HG03378 (cell line): ENCODE measurements at regions not wholly inside any gene's neighbourhood (a gene's known extent, or its start where the extent isn't known, plus 50 kb on each side); places are given as distances from the start of the nearest gene placed in this dataset.
"Not testable (repeated sequence)": the region's sequence is repeated elsewhere in the genome, so short reads cannot be mapped to it uniquely, and the experiment has no call there.

ENCODE experiments used
- ATAC-seq: cut with Tn5 transposase; IDR thresholded peaks from one replicate; pipeline ENCODE4 v1.9.1; 2021; ENCODE audit warnings: mild to moderate bottlenecking, moderate library complexity; ENCODE audit not compliant: unreplicated experiment

DNA sequence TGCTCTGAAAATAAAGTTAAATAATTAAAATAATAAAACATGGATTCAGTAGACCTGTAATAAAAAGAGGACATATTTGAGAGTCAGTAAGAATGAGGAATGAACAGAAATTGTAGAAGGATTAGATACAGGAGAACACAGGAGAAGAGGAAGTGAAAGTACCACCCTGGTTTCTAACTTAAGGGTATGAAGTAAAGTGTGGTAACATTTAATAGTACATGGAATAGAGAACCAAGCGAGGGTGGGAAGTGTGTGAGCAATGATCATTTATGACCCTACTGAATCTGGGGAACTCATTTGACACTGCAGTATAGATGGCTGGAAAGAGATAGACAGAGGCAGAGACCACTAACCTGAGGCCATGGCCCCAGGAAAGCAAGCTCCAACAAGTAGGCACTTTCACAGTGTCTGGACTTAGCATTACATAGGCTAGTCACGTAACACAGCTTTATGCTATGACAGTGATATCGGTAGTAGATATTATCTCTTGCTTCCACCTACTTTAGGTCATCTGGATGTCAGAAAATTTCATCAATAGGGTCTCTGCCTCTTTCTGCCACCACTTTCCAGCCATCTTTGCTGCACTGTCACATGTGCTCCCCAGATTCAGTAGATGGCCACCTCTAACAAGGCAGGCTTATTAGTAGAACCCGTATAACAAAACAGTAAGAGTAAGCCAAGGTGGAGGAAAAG lies 633.9 kb upstream of the MIR17HG start:
- ATAC-seq = no peak

DNA sequence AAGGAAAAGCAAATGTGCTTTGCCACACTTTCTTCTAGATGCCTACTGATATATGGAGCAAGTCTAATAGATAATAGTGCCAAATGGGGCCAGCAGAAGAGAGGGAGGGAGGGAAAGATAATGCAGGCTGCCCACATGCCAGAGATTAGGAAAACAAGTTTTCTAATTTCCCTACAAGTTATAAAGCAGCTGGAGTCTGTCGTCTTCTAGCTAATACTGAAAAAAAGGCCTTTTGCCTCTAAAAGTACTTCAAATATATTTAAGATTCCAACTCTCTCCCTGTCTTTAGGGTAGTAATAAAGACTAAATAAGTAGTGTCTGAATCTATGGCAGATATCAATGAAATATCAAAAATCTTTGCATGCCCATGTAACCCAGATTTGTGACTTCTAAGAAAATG lies 632.0 kb upstream of the MIR17HG start:
- ATAC-seq = no peak

- ATAC-seq = no peak
Observed at GRCh38 chr13:90717451-90717936, 630.0 kb upstream of the MIR17HG start.

DNA sequence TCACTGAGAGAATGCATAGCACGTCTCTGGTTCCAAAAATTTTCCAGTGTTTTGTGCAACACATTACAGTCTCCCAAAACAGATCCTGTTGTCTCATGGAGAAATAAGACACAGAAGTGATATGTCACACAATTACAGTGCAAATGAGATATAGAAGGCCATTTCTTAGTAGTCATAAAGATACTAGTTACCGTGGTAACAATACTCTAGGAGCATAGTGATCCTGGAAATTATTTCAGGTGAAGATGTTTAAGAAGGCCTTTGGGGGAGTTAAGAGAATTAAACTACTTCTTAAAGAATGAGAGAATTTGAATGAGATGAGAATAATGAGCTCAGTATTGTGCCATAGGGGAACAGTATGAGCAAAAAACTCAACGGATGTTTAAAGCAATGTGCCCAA lies 628.0 kb upstream of the MIR17HG start:
- no peak for ATAC-seq

DNA sequence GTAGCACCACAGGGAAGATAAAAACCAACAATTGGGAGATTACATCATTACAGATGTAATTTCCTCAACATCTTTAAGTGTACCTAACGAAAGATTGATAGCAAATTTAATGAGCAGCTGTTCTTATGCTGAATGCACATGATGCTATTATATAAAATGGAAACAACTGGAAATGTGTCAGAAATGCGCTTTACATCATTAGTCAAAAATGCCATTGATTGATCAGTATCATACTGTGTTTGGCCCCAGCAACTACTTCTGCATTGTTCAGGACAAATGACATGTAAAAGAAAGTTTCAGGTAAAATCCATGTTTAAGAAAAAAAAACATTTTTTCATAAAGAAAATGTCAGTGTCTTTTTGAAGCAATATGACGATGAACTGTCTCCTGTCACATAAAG lies 625.5 kb upstream of the MIR17HG start:
- ATAC-seq = no peak

DNA sequence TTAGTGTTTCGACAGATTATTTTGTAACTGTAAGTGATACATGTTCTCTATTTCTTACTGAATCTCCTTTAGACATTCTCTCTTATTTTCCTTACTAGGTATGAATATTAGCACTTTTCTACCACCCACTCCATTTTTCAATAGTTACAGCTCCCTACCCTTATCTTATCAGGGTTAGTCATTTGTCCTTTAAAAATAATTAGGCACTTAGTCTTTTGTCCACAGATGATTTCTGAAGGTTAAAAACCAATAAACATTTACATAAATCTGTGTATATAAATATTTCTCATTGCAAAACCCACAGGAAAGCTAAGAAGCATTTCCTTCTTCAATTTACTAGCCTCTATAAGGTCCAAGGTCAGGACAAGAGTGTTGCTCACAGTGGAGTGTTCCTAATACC lies 624.1 kb upstream of the MIR17HG start:
- ATAC-seq = no peak

GRCh38 chr13:90726375-90726774 lies 621.1 kb upstream of the MIR17HG start:
- ATAC-seq = no peak

DNA sequence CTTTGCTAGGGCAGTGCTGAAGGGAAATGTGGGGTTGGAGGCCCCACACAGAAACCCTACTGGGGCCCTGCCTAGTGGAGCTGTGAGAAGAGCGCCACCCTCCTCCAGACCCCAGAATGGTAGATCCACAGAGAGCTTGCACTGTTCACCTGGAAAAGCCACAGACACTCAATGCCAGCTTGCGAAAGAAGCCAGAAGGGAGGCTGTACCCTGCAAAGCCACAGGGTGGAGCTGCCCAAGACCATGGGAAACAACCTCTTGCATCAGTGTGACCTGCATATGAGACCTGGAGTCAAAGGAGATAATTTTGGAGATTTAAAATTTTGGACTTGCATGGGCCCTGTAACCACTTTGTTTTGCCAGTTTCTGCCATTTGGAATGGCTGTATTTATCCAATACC lies 615.4 kb upstream of the MIR17HG start:
- no peak for ATAC-seq

DNA sequence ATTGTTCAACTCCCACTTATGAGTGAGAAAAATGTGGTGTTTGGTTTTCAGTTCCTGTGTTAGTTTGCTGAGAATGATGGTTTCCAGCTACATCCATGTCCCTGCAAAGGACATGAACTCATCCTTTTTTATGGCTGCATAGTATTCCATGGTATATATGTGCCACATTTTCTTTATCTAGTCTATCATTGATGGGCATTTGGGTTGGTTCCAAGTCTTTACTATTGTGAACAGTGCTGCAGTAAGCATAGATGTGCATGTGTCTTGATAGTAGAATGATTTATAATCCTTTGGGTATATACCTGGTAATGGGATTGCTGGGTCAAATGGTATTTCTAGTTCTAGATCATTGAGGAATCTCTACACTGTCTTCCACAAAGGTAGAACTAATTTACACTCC lies 613.0 kb upstream of the MIR17HG start:
- not testable (repeated sequence) for ATAC-seq

DNA sequence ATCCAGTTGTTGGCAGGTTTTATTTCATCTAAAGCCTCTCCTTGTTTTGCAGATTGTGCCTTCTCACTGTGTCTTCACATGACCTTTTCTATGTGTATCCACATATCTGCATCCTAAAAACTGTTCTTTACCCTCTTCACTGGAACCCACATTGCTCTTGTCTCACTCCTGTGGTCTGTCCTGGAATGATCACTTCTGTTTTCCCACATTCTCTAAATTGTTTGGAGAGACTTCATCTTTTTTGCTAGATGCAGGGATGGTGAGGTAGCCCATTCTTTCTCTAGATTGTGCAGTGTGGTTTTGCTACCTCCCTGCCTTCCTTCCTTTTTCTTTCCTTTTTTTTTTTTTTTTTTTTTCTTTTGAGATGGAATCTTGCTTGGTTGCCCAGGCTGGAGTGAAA lies 608.6 kb upstream of the MIR17HG start:
- ATAC-seq = no peak

GRCh38 chr13:90740099-90740498 lies 607.4 kb upstream of the MIR17HG start:
- no peak for ATAC-seq

- ATAC-seq = no peak
Observed at GRCh38 chr13:90742381-90742780, 605.1 kb upstream of the MIR17HG start.

DNA sequence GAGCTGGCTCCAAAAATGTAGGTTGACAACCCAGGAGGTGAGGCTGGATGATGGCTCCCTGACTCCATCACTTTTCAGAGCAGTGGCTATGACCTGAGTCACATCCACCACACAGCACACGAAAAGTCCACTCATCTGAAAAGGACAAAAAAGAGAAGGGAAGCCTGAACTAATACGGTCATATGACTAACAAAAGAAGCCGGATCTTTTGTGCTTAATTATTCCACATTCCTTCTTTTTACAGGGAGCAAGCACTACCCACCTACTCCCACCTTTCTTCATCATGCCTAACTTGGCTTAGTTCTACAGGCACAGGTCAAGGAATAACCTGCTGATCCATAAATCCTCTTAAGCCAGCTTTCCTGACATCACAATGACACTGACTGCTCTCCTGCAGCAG lies 601.3 kb upstream of the MIR17HG start:
- ATAC-seq = no peak

DNA sequence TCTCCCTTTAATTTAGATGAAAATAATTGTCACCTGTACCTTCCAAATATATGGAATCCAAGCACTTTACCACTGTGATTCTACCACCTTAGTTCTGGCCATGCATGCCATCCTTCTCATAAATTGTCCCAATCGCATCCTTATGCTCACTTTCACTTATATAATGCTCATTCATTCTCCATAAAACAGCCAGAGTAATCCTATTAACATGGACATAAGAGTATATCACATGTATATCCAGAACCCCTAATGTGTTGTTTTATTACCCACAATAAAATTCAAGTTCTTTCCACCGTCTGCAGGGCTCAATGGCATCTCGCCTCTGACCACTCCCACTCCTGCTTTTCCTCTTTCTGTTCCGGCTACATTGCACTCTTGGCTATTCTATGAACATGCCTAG lies 597.5 kb upstream of the MIR17HG start:
- ATAC-seq = no peak

DNA sequence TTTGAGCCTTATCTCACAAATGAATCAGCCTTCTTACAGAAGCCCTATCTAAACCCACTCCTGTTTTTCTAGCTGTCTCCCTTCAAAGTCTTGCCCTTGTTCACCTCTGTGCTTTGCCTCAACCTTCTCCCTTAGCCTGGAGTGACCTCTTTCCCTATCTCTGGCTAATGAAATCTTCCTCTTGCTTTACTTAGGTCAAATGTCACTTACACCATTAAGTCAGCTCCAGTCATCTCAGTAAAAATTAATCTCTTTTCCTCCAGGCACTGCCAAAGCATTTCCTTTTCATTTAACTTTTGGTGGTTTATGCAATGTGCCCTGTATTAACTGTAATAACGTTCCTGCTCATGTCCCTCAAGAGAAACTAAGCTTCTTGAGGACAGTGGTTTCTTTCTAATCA lies 596.5 kb upstream of the MIR17HG start:
- ATAC-seq = no peak

DNA sequence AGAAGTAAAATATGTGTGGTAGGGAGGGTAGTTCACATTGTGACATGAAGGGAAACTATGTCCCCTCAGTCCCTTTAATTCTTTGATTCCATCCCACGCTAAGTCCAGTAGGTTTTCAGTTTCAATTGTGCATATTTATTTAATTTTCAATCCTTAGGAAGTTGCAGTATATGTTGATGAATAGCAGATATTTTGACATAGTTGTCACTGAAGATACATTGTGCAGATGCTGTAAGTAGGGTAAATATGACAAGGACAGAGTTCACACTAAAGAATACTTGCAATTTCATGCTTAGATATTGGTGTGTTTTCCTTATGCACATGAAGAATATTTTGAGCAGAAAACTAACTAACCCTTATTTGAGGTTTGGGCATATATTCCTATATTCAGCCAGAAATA lies 595.4 kb upstream of the MIR17HG start:
- no peak for ATAC-seq

DNA sequence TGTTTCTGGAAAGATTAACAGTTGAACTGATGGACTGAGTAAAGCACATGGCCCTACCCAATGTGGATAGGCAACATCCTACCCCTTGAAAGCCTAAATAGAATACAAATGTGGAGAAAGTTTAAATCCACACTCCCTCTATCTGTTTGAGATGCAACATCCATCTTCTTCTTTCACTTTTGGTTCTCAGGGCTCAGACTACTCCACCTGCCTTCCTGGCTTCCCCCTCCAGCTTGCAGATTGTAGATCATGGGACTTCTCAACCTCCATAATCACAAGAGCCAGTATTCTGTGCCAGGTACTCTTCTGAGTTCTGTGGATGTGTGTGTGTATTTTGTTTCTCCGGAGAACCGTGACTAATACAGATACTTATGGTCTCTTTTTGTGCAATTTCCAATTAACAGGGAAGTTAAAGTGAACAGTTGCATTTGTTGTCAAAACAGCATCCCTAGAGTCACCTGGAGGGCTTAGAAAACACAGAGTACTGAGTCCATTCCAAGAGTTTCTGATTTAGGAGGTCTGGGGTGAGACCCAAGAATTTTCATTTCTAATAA lies 590.3 kb upstream of the MIR17HG start:
- no peak for ATAC-seq

DNA sequence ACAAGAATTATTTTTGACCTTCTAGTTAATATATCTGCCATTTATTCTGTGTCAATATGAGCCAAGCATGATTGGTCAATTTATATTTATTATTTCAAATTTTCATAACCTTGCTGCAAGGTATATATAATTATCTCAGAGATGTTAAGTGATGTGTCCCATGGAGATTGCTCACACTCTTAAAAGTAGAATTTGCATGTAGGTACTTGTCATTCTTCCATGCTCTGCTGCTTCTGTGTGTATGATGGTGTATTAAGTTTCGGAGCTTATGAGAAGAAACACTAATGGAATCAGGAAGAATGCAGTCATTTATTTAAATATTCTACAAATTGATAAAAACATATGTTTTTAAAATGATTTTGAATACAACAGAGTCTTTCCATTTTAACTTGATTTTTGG lies 586.8 kb upstream of the MIR17HG start:
- no peak for ATAC-seq

- ATAC-seq = no peak
Observed at GRCh38 chr13:90763476-90764150, 583.9 kb upstream of the MIR17HG start.

DNA sequence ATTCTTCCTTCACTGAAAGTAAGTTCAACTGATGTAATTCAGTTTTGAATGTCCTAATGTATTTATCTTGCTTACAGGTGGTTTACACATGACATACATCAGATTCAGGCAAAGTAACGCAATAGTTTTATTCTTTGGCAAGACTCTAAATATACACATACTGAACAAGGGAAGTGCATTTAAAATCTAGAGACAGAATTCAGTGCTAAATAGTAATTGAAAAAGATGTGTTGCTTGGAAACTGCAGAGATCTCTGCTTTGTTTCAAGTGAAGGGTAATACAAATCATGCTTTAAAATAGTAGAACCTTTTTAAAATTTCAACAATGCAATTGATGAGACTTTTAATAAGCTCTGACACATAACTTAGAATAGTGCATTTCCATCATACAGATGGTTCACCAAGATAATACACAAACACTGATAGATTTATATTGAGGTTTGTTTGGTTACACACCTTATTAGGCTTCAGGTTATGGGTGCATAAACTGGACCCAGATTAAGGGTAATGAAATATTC lies 581.0 kb upstream of the MIR17HG start:
- ATAC-seq = no peak

- no peak for ATAC-seq
Observed at GRCh38 chr13:90768116-90768515, 579.4 kb upstream of the MIR17HG start.

GRCh38 chr13:90769387-90769786 lies 578.1 kb upstream of the MIR17HG start:
- ATAC-seq = no peak
